GM12891 (cell line): ENCODE measurements at regions not wholly inside any gene's neighbourhood (a gene's known extent, or its start where the extent isn't known, plus 50 kb on each side); places are given as distances from the start of the nearest gene placed in this dataset.

Experiments
- PAX5 ChIP-seq: IDR thresholded peaks from 2 replicates; pipeline ENCODE4 v1.6.1; 2011; ENCODE audit warnings: low read length, moderate library complexity, mild to moderate bottlenecking; ENCODE audit not compliant: insufficient read depth, severe bottlenecking
- POLR2A ChIP-seq: IDR thresholded peaks from 2 replicates; pipeline ENCODE4 v1.6.1; 2011; ENCODE audit warnings: low read depth, low read length, control low read depth
- POLR2AphosphoS5 ChIP-seq: IDR thresholded peaks from 2 replicates; pipeline ENCODE4 v1.6.1; 2011; ENCODE audit warnings: low read depth, low read length, control low read depth
- SPI1 ChIP-seq: IDR thresholded peaks from 2 replicates; pipeline ENCODE4 v1.6.1; 2011; ENCODE audit warnings: low read depth, low read length, control low read depth
- TAF1 ChIP-seq: IDR thresholded peaks from 2 replicates; pipeline ENCODE4 v1.6.1; 2011; ENCODE audit warnings: low read depth, low read length, control low read depth

DNA sequence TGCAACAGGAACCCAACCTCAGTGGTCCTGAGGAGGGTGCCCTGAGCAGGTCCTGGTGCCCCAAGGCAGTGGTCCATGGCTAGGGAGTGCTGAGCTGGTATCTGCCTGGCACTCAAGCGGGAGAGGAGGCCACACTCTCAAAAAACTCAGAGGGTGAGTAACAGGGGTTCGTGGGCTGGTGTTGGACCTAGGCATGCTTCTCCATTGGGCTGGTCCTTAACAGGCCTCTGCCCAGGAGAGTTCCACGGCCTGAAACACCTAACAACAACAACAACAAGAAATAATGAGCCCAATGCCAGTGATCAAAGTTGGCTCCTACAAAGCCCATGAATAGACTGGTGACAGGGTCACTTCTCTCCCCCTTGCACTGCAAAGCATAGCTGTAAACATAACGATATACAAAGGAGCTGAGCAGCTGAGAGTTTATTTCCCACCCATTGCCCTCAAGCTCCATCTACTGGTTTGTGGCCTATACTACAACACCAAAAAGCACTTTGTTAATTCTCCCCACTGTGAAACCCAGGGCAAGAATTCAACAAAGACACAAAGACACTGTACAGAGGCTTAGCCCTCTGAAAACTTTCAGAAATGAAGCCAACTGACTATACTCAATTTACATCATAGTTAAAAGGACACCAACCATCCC is 736.1 kb upstream of the ADGRL3 start:
- no peak for TF ChIP-seq POLR2A
- no peak for TF ChIP-seq POLR2AphosphoS5
- no peak for TF ChIP-seq TAF1
- TF ChIP-seq SPI1, result no peak
- no peak for TF ChIP-seq PAX5
